K562 (cell line): ENCODE measurements at regions not wholly inside any gene's neighbourhood (a gene's known extent, or its start where the extent isn't known, plus 50 kb on each side); places are given as distances from the start of the nearest gene placed in this dataset.
A peak's percentile ranks its signal among the peaks of the same experiment; 100 is the strongest.

Experiments
- ATAC-seq: fragments of 200-7000 bp; cut with Tn5 transposase; 3 replicates; pipeline ENCODE4 v1.9.1; 2020; ENCODE audit warnings: moderate library complexity
- BruUV-seq: library from RNA; stranded (reverse); fragments of 400-500 nt; replicated peaks from 2 replicates; lab custom pipeline; 2021; lab: Mats Ljungman, UMichigan
- CTCF ChIA-PET: fragments of 300-600 bp; formaldehyde crosslinking; extraction: SDS; loops from one replicate; lab custom pipeline; 2021; ENCODE audit warnings: low intra/inter-chr PET ratio; lab: Yijun Ruan, JAX
- POLR2A ChIA-PET: fragments of 300-600, 350-650 bp; sonication (Branson Sonifier 250); formaldehyde crosslinking; extraction: SDS; loops from one replicate; lab custom pipeline; 2021; ENCODE audit warnings: antibody characterized with exemption, inconsistent platforms; lab: Yijun Ruan, JAX
- DNase-seq, 4 experiments: peaks; one replicate each; pipeline versions ENCODE4 v3.0.0 to v3.0.0-alpha.2; 2011 to 2018; ENCODE audit warnings: low spot score in 3 of 4, mixed read lengths in 3 of 4; ENCODE audit errors: extremely low read depth in 1 of 4
- FAIRE-seq: peaks from 2 replicates; lab custom pipeline; 2011; peaks lifted over from hg19 to GRCh38; lab: Jason Lieb, UNC
- H2AFZ ChIP-seq: 2 replicates; pipeline ENCODE4 v1.6.0; 2011; ENCODE audit warnings: low read depth, low read length, control low read depth, inconsistent platforms
- H3K27ac ChIP-seq: fragments of 200-600 bp; 3 replicates; pipeline ENCODE4 v1.8.0; 2011; ENCODE audit warnings: low read depth, mild to moderate bottlenecking, control low read depth, inconsistent platforms, low read length, moderate library complexity, mixed read lengths; ENCODE audit errors: extremely low read depth
- H3K27me3 ChIP-seq, 2 experiments: fragments of 300-600 bp in 1 of 2; 2 replicates in 1 of 2; 3 replicates in 1 of 2; pipeline versions ENCODE4 v1.6.0 to v1.8.0; 2011; ENCODE audit warnings: inconsistent platforms in 2 of 2, low read length in 2 of 2, mild to moderate bottlenecking in 1 of 2, mixed read lengths in 1 of 2, moderate library complexity in 1 of 2; ENCODE audit not compliant: control insufficient read depth in 2 of 2, insufficient read depth in 2 of 2
- H3K36me3 ChIP-seq: fragments of 300-600 bp; 3 replicates; pipeline ENCODE4 v1.8.0; 2011; ENCODE audit warnings: mild to moderate bottlenecking, low read length, inconsistent platforms; ENCODE audit not compliant: control insufficient read depth, insufficient read depth
- H3K4me1 ChIP-seq, 2 experiments: fragments of 200-600 bp in 1 of 2; replicated peaks in 1 of 2; 2 replicates in 1 of 2; 3 replicates in 1 of 2; pipeline versions ENCODE4 v1.5.1 to v1.8.0; 2011; ENCODE audit warnings: inconsistent platforms in 2 of 2, low read length in 2 of 2, mild to moderate bottlenecking in 1 of 2, mixed read lengths in 1 of 2, moderate library complexity in 1 of 2; ENCODE audit not compliant: control insufficient read depth in 2 of 2, insufficient read depth in 2 of 2
- H3K4me2 ChIP-seq: 2 replicates; pipeline ENCODE4 v1.6.1; 2011; ENCODE audit warnings: low read length, control low read depth, inconsistent platforms, mixed read lengths; ENCODE audit not compliant: insufficient read depth
- H3K4me3 ChIP-seq: fragments of 200-600 bp; sonication (generic), shearing (Covaris generic); 2 replicates; pipeline ENCODE4 v1.5.1; 2016; ENCODE audit warnings: control low read depth, inconsistent platforms
- H3K79me2 ChIP-seq: fragments of 200-600 bp; 3 replicates; pipeline ENCODE4 v1.8.0; 2011; ENCODE audit warnings: low read length, inconsistent platforms; ENCODE audit not compliant: control insufficient read depth, insufficient read depth
- H3K9ac ChIP-seq, 2 experiments: 2 replicates each; pipeline versions ENCODE4 v1.6.0 to v1.6.1; 2011; ENCODE audit warnings: low read depth in 2 of 2, low read length in 2 of 2, control low read depth in 1 of 2, inconsistent platforms in 1 of 2, mild to moderate bottlenecking in 1 of 2, mixed read lengths in 1 of 2; ENCODE audit not compliant: insufficient read depth in 1 of 2
- H3K9me1 ChIP-seq: one replicate; pipeline ENCODE4 v1.6.0; 2011; ENCODE audit warnings: inconsistent platforms, mild to moderate bottlenecking, low read length, moderate library complexity; ENCODE audit not compliant: control insufficient read depth, insufficient read depth
- H3K9me3 ChIP-seq: replicated peaks from 2 replicates; pipeline ENCODE4 v1.5.1; 2011; ENCODE audit warnings: low read depth, low read length, inconsistent platforms; ENCODE audit not compliant: control insufficient read depth, insufficient read depth
- H4K20me1 ChIP-seq: replicated peaks from 2 replicates; pipeline ENCODE4 v1.6.1; 2011; ENCODE audit warnings: low read length, inconsistent platforms, mixed read lengths; ENCODE audit not compliant: control insufficient read depth, insufficient read depth
- CHCHD3 ChIP-seq: fragments of 250-450 bp; sonication (Bioruptor Pico); IDR thresholded peaks from 2 replicates; pipeline ENCODE4 v2.1.2; 2022; ENCODE audit warnings: mild to moderate bottlenecking
- EHMT2 ChIP-seq: fragments of 450-650 bp; IDR thresholded peaks from 2 replicates; pipeline ENCODE4 v1.6.1; 2018; ENCODE audit warnings: antibody characterized with exemption
- NKRF ChIP-seq: fragments of 450-650 bp; IDR thresholded peaks from 2 replicates; pipeline ENCODE4 v1.6.1; 2016; ENCODE audit warnings: borderline replicate concordance
- PBX2 ChIP-seq, 2 experiments: IDR thresholded peaks in 1 of 2; conservative IDR thresholded peaks in 1 of 2; 2 replicates each; pipeline ENCODE4 v1.6.1; 2016; ENCODE audit warnings: low read depth in 2 of 2, mild to moderate bottlenecking in 1 of 2, missing compliant biosample characterization in 1 of 2, missing genetic modification characterization in 1 of 2, moderate library complexity in 1 of 2
- RBM15 ChIP-seq: fragments of 200-400 bp; formaldehyde crosslinking; IDR thresholded peaks from 2 replicates; pipeline ENCODE4 v1.6.1; 2018; ENCODE audit warnings: mild to moderate bottlenecking, low read length, moderate library complexity; ENCODE audit not compliant: insufficient read depth
- TRIM24 ChIP-seq, 2 experiments: fragments of 450-650 bp; IDR thresholded peaks; 2 replicates each; pipeline ENCODE4 v1.6.1; 2016
- WGBS: fragments of 100-300 bp; shearing (Covaris generic); methylation state at CpG from one replicate; pipeline ENCODE4 v1.1.6; 2016; ENCODE audit warnings: low coverage, mixed read lengths; ENCODE audit not compliant: insufficient coverage; ENCODE audit errors: missing lambda C conversion rate; 5-methylcytosine and 5-hydroxymethylcytosine counted together
- in situ Hi-C: fragments of 300-500 bp; cut with MboI; formaldehyde crosslinking; loops from 4 replicates; pipeline ENCODE4 v1.15.0; 2018; ENCODE audit warnings: inconsistent platforms, mixed read lengths
- intact Hi-C: fragments of 100-400 bp; cut with micrococcal nuclease; formaldehyde crosslinking; loops from 2 replicates; pipeline ENCODE4 v1.14.2; 2022

- TF ChIP-seq EHMT2 (no peak), RBM15 (no peak), PBX2 (CRISPR knock-in tag; IDR thresholded peaks at IDR 0.05; ENCODE audit: low read depth) (no peak), PBX2 (tag; conservative IDR thresholded peaks at IDR 0.05; ENCODE audit: low read depth) (no peak), NKRF (no peak), TRIM24 (IDR thresholded peaks at IDR 0.05) (no peak), CHCHD3 (CRISPR knock-in tag) (no peak)
- DNase-seq, result peak in 1 of 4 experiments; percentile 5
- ChIA-PET CTCF (no interaction called here), POLR2A (no interaction called here)
- no peak for FAIRE-seq
- Histone ChIP-seq H3K4me1 (peaks cover 0 to 9% of the 10 kb centered on the region in 2 experiments; a peak in 1 of 5 replicates), H3K79me2 (no peaks in the 10 kb centered on the region), H3K9ac (no peak overlapping the region), H2AFZ (no peak overlapping the region), H3K36me3 (no peaks in the 10 kb centered on the region), H3K9me1 (no peaks in the 10 kb centered on the region), H3K9me3 (no peaks in the 10 kb centered on the region), H3K4me2 (no peak overlapping the region), H3K4me3 (no peak overlapping the region), H4K20me1 (no peaks in the 10 kb centered on the region; the same call in 1 of the 2 replicates), H3K27me3 (peaks cover 7 to 22% of the 10 kb centered on the region in 2 experiments; a peak in 3 of 5 replicates), H3K27ac (no peak overlapping the region)
- ATAC-seq, result peak; percentile 61; the same call in 1 of the 3 replicates
- no TSS peak for BruUV-seq
- WGBS, result 0% methylated on average over 2 of the region's 2 CpGs
- intact Hi-C loops, result loop anchor here (5.0 kb wide), 1 partner anchor 569 kb away; no protein-coding TSS in a partner anchor
- in situ Hi-C loops, result no loop called here
Measured at GRCh38 chr2:16506366-16506765, 159.3 kb downstream of the CYRIA start.
